ENCODE measurements at regions not wholly inside any gene's neighbourhood (a gene's known extent, or its start where the extent isn't known, plus 50 kb on each side); places are given as distances from the start of the nearest gene placed in this dataset.
"Not testable (repeated sequence)": the region's sequence is repeated elsewhere in the genome, so short reads cannot be mapped to it uniquely, and the experiment has no call there.

DNA sequence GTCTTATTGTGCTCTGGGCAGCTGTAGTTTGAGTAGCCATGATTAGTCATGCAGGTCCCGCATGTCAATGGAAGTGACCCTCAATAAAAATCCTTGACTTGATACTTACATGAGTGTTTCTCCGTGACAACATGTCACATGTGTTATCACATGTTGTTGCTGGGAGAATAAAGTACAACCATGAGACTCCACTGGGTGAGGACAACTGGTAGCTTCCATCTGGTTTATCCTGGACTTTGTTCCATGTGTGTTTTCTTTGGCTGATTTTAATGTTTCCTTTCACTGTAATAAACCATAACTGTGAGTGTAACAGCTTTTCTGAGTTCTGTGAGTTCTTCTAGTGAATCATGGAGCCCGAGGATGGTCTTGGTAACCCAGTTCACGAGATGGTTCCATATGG, 63.1 kb upstream of the NDN start:
- DNase-seq (ENCODE audit: low spot score): no peak

DNA sequence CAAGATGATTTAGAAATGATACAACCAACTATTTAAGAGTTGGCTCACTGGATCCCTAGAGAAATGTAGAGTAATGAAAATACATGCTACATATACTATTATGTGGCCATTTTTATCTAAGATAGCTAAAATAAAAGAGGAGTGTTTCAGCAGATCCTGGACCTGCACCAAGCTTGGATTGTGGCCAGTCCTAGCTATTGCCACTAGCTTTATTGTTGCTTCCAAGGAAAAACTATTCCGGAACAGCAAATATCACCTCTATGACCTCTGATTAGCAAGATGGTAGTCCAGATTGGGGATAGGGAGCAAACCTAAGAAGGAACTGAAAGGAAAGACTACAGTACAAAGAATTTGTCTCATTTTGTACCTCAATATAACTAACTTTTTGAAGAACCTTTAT, 63.7 kb upstream of the NDN start:
- no peak for DNase-seq (ENCODE audit: low spot score)

DNA sequence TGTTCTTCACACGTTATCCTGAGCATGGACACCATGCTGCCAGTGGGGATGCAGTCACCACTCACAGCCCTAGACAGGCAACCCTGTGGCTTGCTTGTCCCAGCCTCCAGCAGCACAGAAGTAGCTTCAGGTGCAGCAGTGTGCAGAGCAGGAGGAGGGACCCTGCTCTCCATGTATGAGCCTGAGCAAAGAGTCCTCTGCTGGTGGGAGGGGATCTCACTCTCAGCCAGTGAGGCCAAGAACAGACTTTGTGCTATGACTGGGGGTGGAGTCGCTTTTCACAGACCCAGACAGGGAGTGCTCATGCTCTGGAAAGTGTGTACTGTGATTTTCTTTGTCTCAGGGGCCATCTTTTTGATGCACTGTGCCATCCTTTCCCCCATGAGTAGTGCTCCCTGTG, 66.1 kb upstream of the NDN start:
- DNase-seq (ENCODE audit: low spot score): no peak

DNA sequence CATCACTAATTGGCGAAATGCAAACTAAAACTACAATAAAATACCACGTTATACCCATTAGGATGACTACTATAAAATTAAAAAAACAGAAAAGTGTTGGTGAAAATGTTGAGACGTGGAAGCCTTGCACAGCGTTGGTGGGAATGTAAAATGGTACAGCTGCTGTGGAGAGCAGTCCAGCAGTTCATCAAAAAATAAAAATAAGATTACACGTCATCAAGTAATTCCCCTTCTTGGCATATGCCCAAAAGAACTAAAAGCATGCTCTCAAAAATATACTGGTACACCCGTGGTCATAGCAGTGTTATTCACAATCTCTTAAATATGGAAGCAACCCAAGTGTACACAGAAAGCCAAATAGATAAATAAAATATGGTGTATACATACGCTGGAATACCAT, 71.8 kb upstream of the NDN start:
- DNase-seq (ENCODE audit: low spot score): no peak

DNA sequence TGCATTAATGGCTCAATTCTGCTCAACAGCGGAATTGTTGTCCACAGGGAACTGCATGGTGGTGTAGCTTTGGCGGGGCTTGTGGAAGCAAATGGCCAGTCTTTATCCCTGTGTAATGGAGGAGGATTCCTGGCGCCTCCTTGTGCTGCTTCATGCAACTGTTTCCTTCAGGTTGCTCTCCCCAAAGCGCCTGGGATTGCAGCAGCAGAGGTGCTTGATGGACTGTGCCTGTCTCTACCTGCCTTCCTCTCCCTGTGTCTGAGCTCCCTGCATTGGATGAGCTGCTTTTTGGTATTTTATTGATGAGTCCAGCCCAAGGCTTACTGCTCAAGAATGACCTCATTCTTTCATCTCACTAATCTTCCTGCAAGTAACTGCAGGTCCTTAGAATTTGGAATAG, 72.9 kb upstream of the NDN start:
- no peak for DNase-seq (ENCODE audit: low spot score)

DNA sequence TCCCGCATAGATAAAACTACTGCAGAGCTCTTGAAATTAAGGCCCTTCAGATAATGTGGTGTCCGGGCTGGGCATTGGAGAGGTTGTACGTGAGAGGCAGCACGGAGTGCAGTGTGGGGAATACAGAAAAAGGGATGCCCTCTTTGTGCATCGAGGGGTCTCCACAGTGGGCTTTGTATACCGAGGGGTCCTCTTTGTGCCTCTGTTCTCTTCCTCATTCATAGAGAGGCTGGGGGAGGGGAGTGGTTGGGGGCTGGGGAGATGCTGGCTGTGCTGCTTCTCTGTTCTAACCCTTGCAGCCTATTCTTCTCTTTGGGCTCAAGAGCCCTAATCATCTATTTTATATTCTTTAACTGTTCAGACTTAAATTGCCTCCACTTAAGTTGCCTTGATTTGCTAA, 74.3 kb upstream of the NDN start:
- DNase-seq (ENCODE audit: low spot score): no peak

DNA sequence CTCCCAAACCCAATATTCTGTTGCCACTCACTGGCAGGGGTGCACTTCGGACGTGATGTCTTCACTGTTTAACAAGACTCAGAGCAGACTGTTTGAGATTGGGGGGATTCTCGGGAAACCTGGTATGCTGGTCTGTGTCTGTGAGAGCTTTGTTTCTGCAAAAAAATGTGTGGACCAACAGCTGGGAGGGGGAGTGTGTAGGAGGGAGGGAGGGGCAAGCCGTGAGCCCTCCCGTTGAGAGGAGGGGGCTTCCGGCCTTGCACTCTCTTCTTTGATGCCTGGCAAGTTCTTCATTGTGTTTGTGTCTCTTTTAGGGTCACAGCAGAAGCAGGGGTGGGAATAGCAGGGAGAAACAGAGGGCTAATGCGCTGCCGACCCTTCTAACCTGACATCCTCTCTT, 74.9 kb upstream of the NDN start:
- no peak for DNase-seq (ENCODE audit: low spot score)

DNA sequence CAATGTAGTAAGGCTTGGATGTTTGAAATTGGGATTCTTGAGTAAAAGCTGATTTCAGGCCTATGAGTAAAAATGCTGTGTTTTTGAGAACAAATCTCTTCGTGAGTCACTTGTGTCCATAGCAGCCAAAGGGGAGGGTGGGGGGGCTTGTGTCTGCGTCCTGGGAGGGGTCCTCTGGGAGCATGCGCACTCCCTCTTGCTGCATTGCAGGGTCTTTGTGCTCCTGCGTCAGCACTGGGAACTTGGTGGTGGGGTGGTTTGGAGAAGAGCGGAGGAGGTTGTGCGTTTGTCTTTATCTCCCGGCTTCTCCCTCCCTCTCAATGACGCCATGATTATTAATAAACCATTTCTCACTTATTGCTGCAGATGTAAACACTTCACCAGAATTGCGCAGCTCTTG, 75.9 kb upstream of the NDN start:
- DNase-seq (ENCODE audit: low spot score): no peak

DNA sequence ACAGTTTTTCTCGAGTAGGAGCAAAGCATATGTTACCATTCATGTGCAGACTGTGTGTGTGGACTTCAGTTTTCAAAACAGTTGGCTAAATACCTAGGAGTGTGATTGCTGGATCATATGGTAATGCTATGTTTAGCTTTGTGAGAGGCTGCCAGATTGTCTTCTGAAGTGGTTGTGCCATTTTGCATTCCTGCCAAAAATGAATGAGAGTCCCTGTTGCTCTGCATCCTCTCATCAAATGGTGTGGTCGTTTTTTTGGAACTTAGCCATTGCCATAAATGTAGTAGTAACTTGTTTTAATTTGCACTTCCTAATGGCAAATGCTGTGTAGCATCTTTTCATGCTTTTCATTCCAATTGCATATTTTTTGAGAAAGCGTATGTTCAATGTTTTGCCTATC, 77.2 kb upstream of the NDN start:
- DNase-seq (ENCODE audit: low spot score): no peak

DNA sequence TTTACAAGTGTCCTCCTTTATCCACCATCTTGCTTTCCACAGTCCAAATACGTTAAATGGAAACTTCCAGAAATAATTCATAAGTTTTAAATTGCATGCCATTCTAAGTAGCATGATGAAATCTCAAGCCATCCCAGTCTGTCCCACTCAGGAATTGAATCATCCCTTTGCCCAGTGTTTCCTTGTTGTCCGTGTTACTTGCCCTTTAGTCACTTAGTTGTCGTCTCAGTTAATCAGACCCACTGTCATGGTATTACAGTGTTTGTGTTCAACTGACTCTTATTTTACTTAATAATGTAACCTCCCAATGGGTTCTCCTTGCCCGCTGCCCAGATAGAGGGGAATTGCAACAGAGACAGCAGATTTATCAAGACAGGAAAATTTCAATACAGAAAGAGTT, 77.6 kb upstream of the NDN start:
- no peak for DNase-seq (ENCODE audit: low spot score)

DNA sequence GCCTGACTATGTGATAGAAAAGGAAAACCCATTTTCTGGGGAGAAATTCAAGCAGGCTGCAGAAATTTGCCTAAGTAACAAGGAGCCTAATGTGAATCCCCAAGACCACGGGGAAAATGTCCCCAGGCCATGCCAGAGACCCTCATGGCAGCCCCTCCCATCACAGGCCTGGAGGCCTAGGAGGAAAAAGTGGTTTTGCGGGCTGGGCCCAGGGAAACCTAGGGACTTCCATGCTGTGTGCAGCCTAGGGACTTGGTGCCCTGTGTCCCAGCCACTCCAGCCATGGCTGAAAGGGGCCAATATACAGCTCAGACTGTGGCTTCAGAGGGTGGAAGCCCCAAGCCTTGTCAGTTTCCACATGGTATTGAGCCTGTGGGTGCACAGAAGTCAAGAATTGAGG, 79.7 kb upstream of the NDN start:
- DNase-seq (ENCODE audit: low spot score): not testable (repeated sequence)

DNA sequence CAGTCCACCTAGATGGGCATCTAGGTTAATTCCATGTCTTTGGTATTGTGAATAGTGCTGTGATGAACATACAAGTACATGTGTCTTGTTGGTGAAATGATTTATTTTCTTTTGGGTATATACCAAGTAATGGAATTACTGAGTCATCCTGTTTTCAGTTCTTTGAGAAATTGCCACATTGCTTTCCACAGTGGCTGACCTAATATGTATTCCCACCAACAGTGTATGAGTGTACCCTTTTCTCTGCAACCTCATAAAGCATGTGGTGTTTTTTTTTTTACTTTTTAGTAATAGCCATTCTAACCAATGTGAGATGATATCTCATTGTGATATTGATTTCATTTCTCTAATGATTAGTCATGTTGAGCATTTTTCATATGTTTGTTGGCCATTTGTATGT, 86.0 kb upstream of the NDN start:
- DNase-seq (ENCODE audit: low spot score): no peak

DNA sequence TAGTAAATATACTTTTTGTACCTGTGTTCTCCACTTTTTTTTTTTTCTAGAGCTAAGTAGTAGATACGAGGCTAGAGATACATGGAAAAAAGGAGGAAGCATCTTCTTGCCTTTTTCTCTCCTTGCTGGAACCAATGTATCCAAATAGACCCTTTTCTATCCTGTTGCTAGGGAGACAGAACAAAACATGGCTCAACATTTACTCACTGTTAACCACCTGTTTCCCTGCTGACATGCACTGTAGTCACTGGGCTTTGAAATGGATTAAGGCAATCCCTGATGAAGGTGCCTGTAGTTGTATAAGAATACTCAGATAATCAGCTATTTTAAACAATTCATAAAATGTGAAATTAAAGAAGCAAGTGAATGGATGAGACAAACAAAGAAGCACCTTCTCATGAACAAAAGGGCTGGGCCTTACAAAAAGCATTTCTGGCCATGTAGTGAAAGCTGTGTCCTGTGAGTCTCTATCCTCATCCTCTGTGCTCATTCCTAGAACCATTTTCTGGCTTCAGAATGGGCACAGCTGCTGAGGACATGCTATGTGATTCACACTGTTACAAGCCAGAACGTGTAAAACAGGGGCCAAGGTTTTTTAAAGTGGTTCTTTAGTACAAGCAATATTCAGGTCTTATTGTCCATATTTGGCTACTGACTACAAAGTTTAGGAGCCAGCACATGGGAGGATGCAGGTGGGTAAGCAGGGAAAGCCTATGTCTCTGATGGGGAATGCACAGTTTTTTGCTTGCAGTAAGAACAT, 100.4 kb upstream of the NDN start:
- no peak for DNase-seq (ENCODE audit: low spot score)

DNA sequence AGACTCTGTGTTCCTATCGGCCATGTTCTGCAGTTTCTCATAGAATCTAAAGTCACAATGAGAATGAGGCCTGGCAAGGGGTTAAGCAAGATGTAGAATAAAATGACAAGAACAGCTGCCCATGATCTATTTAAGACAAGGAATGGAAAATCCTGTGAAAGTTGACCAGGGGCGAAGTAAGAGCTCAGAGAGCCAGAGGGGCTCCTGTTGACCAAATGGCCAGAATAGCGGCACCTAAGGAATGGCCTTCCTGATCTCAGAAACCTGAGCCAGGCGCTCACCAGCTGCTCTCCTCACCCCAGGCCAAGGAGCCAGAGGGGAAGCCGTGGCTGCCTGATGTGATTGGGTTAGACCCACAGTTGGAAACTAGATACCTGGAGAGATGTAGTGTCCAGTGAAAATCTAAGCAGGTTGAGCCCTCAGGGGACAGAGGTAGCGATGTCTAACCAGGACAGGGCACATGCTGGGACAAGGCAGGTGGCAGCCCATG, 106.1 kb upstream of the NDN start:
- DNase-seq (ENCODE audit: low spot score): no peak

DNA sequence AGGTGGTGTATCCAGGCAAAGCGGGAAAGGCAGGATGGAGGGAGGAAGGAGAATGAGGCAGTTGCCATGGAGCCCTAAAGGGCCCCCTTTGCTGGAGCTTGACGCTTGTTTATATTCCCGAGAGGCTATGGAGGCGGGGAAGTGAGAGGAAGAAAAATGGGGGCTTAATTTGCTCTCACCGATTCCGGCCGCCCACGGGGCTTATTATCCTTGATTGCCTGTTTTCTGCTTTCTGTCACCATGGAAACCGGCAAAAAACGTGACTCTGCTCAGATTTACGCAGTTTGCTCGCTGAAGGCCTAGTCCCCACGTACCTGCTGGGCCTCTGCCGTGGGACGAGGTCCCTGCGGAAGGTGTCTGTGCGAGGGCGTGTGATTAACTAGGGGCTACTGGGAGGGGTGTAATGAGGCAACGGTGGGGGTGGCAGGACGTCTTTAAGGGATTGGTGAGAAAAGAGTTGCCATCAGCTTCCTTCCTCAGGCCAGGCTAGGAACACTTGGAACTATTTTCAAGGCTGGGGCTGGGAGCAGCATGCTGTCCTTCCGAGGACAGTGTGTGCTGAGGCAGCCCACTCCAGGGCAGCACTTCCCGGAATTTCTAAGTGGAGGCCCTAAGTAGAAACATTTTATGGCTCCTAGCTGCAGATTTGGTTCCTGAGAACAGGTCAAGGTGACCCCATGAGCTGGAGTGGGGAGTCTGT, 110.8 kb upstream of the NDN start:
- no peak for DNase-seq (ENCODE audit: low spot score)

DNA sequence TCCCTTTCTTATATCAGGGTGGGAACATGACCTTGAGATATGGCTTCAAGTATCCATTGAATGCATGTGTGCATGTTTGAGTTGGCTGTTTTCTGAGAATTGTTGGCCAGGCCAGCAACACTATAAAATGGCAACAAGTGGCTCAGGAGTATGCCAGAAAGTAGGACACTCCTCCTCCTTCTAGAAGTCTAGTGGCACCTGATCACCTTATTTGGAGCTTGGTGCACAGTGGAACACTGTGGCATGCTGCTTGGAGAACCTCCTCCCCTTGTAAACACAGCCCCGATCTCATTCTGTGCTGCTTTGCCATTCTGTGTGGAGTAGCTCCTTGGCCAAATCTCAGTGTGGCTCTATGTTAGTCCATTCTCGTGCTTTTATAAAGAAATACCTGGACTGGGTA, 114.8 kb upstream of the NDN start:
- DNase-seq (ENCODE audit: low spot score): no peak

DNA sequence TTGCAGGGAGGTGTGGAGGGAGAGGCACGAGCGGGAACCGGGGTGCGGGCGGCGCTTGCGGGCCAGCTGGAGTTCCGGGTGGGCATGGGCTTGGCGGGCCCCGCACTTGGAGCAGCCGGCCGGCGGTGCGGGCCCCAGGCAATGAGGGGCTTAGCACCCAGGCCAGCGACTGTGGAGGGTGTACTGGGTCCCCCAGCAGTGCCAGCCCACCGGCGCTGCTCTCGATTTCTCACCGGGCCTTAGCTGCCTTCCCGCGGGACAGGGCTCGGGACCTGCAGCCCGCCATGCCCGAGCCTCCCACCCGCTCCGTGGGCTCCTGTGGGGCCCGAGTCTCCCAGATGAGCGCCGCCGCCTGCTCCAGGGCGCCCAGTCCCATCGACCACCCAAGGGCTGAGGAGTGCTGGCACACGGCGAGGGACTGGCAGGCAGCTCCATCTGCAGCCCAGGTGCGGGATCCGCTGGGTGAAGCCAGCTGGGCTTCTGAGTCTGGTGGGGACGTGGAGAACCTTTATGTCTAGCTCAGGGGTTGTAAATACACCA, 115.9 kb upstream of the NDN start:
- DNase-seq (ENCODE audit: low spot score): not testable (repeated sequence)

DNA sequence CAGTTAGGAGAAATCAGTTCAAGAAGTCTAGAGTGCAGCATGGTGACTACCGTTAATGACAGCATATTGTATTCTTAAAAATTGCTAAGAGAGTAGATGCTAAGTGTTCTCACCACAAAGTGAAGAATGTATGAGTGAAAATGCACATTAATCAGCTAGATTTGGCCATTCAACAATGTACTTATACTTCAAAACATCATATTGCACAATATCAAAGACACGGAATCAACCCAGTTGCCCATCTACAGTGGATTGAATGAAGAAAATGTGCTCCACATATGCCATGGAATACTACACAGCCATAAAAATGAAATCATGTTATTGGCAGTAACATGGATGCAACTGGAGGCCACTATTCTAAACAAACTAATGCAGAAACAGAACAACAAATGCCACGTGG, 119.9 kb upstream of the NDN start:
- no peak for DNase-seq (ENCODE audit: low spot score)

DNA sequence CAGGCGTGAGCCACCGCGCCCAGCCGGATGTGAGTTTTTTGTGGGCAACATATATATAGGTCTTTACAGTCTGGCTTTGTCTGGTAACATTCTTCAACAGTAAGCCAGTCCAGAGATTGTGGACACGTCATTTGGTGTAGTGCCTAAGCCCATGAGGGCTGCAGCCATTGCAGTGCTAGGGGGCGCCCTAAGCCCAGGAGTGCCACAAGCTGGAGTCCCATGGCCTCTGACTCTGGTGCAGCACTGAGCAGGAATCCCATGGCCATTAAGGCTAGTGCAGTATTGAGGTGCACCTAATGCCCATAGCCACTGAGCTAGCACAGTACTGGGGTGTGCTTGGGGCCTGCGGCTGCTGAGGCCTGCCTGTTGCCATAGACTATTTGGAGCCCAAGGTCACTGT, 136.4 kb upstream of the NDN start:
- DNase-seq (ENCODE audit: low spot score): no peak

DNA sequence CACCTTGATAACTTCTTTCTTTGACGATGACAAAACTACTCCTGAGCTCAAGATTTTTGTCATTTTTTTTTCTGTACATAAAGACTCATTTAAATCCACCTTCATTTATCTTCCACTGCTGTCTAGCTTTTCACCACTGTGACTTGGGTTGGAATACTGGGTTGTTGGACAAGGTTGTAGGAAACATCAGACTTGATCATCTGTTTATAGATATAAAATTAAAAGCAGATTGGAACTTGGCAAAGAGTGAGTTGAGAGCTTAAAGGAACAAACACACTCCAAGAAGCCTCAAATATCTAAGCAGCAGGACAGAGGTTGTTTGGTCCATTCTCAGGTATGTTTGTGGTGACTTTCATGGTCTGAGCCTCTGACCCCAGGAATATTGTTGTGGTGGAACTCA, 141.7 kb upstream of the NDN start:
- DNase-seq (ENCODE audit: low spot score): no peak

DNA sequence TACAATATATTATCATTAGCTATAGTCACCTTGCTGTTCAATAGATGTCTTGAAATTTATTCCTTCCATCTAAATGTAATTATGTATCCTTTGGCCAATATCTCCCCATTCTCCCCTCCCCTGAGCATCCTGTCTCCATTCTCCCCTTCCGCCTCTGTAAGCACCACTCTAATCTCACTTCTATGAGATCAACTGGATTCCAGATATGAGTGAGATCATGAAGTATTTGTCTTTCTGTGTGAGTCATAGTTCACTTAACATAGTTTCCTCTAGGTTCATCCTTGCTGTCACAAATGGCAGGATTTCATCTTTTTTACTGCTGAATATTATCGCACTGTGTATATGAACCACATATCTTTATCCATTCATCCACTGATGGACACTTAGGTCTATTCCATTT, 148.8 kb upstream of the NDN start:
- no peak for DNase-seq (ENCODE audit: low spot score)

DNA sequence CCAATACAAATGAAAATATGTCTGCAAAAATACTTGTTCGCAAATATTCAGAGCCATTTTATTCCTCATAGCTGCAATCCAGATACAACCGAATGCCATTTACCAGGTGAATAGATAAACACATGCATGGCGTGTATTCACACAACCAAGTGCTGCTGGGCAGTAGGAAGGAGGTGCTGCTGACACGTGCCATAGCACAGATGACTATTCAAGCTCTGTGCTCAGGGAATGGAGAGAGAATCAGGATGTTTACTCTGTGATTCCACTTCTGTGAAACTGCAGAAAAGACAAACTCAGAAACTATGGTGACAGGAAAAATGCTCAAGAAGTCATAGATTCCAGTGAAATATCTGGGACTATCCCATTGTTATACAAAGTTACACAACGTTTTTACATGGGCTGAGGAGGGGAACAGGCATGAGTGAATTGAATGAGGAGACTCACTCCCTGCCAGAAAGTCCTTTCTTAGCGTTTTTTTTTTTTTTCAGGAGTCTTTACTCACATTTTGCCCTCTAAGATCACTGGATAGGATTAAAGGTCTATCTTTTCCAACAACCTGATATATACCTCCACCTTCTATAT, 152.9 kb upstream of the NDN start:
- no peak for DNase-seq (ENCODE audit: low spot score)

DNA sequence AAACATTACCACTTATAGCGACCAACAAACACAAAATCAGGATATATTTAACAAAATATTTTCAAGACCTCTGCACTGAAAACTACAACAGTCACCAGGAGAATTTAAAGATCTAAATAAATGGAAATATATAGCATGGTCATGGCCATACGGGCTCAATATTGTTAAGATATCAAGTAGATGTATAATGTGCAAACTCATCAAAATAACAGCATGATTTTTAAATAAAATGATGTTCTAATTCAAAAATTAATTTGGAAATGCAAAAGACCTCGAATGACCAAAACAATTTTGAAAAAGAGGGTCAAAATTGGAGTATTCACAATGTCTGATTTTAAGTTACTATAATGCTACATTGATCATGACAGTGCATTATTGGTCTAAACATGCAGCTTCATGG, 159.1 kb upstream of the NDN start:
- DNase-seq (ENCODE audit: low spot score): no peak
